Neural cell (in vitro differentiated cells): ENCODE measurements at regions not wholly inside any gene's neighbourhood (a gene's known extent, or its start where the extent isn't known, plus 50 kb on each side); places are given as distances from the start of the nearest gene placed in this dataset.

Source experiments
- H2AFZ ChIP-seq: fragments of 200-600, 300-800 bp; sonication (generic), shearing (Covaris generic); 2 replicates; pipeline ENCODE4 v1.6.0; 2014; ENCODE audit warnings: low read depth, mild to moderate bottlenecking, antibody characterized with exemption, low read length, moderate library complexity
- H3F3A ChIP-seq: fragments of 200-600 bp; shearing (Covaris generic); 2 replicates; pipeline ENCODE4 v1.6.1; 2016; ENCODE audit warnings: mild to moderate bottlenecking, moderate library complexity, mixed read lengths, antibody characterized with exemption, low read length; ENCODE audit not compliant: insufficient read depth, poor library complexity, severe bottlenecking
- H3K27ac ChIP-seq: fragments of 200-600, 300-800 bp; sonication (generic), shearing (Covaris generic); 2 replicates; pipeline ENCODE4 v1.5.1; 2014; ENCODE audit warnings: mild to moderate bottlenecking, low read length, moderate library complexity
- H3K27me3 ChIP-seq: fragments of 300-800, 200-600 bp; sonication (generic), shearing (Covaris generic); 2 replicates; pipeline ENCODE4 v1.6.0; 2014; ENCODE audit warnings: mild to moderate bottlenecking, low read depth, low read length, moderate library complexity; ENCODE audit not compliant: insufficient read depth
- H3K36me3 ChIP-seq: fragments of 300-800, 200-600 bp; sonication (generic), shearing (Covaris generic); 2 replicates; pipeline ENCODE4 v1.5.1; 2014; ENCODE audit warnings: mild to moderate bottlenecking, antibody characterized with exemption, low read length, moderate library complexity; ENCODE audit not compliant: insufficient read depth
- H3K4me2 ChIP-seq: fragments of 300-800, 200-600 bp; sonication (generic), shearing (Covaris generic); 2 replicates; pipeline ENCODE4 v1.6.0; 2014; ENCODE audit warnings: mild to moderate bottlenecking, low read length
- H3K4me3 ChIP-seq: fragments of 300-800, 200-600 bp; sonication (generic), shearing (Covaris generic); 2 replicates; pipeline ENCODE4 v1.5.1; 2014; ENCODE audit warnings: mild to moderate bottlenecking, low read length, moderate library complexity
- H3K79me2 ChIP-seq: fragments of 200-600 bp; shearing (Covaris generic); replicated peaks from 2 replicates; pipeline ENCODE4 v1.6.0; 2014; ENCODE audit warnings: mild to moderate bottlenecking, low read length, moderate library complexity; ENCODE audit not compliant: insufficient read depth
- H3K9ac ChIP-seq: fragments of 300-800, 200-600 bp; sonication (generic), shearing (Covaris generic); 2 replicates; pipeline ENCODE4 v1.6.1; 2016; ENCODE audit warnings: mild to moderate bottlenecking, low read length, mixed read lengths
- H3K9me2 ChIP-seq: fragments of 200-600 bp; shearing (Covaris generic); 2 replicates; pipeline ENCODE4 v1.6.1; 2016; ENCODE audit warnings: mild to moderate bottlenecking, low read length, mixed read lengths; ENCODE audit not compliant: insufficient read depth
- H3K9me3 ChIP-seq: fragments of 200-600, 300-800 bp; sonication (generic), shearing (Covaris generic); 2 replicates; pipeline ENCODE4 v1.6.1; 2016; ENCODE audit warnings: mild to moderate bottlenecking, mixed run types, low read length, moderate library complexity, mixed read lengths
- H4K20me1 ChIP-seq: fragments of 200-600 bp; shearing (Covaris generic); 2 replicates; pipeline ENCODE4 v1.6.1; 2016; ENCODE audit warnings: mild to moderate bottlenecking, mixed run types; ENCODE audit not compliant: insufficient read depth
- EP300 ChIP-seq: fragments of 450-650 bp; conservative IDR thresholded peaks from 2 replicates; pipeline ENCODE4 v1.6.1; 2014; ENCODE audit warnings: antibody characterized with exemption, mild to moderate bottlenecking, moderate library complexity; ENCODE audit not compliant: poor library complexity, severe bottlenecking
- EZH2 ChIP-seq: fragments of 200-600, 300-800 bp; shearing (Covaris generic), sonication (generic); IDR thresholded peaks from 2 replicates; pipeline ENCODE4 v1.6.1; 2014; ENCODE audit warnings: antibody characterized with exemption, low read length, borderline replicate concordance, mild to moderate bottlenecking; ENCODE audit not compliant: insufficient read depth, poor library complexity, severe bottlenecking
- MXI1 ChIP-seq: fragments of 450-650 bp; conservative IDR thresholded peaks from 2 replicates; pipeline ENCODE4 v1.6.1; 2014; ENCODE audit warnings: antibody characterized with exemption, mild to moderate bottlenecking; ENCODE audit not compliant: poor library complexity, severe bottlenecking
- POLR2AphosphoS5 ChIP-seq: IDR thresholded peaks from 2 replicates; pipeline ENCODE4 v1.6.1; 2012
- RAD21 ChIP-seq: fragments of 450-650 bp; conservative IDR thresholded peaks from 2 replicates; pipeline ENCODE4 v1.6.1; 2014; ENCODE audit warnings: antibody characterized with exemption, mild to moderate bottlenecking, moderate library complexity
- SMC3 ChIP-seq: fragments of 450-650 bp; conservative IDR thresholded peaks from 2 replicates; pipeline ENCODE4 v1.6.1; 2014; ENCODE audit warnings: antibody characterized with exemption, mild to moderate bottlenecking, moderate library complexity; ENCODE audit not compliant: poor library complexity
- TAF1 ChIP-seq: IDR thresholded peaks from 2 replicates; pipeline ENCODE4 v1.6.1; 2012; ENCODE audit warnings: low read depth
- TF ChIP-seq, protein P1 (sequence below): fragments of 450-650 bp; IDR thresholded peaks from 2 replicates; pipeline ENCODE4 v1.5.1; 2014; ENCODE audit warnings: antibody characterized with exemption, mild to moderate bottlenecking, moderate library complexity; ENCODE audit not compliant: poor library complexity, severe bottlenecking
- TF ChIP-seq, protein P2 (sequence below): IDR thresholded peaks from 2 replicates; pipeline ENCODE4 v1.6.1; 2012; ENCODE audit warnings: borderline replicate concordance

DNA sequence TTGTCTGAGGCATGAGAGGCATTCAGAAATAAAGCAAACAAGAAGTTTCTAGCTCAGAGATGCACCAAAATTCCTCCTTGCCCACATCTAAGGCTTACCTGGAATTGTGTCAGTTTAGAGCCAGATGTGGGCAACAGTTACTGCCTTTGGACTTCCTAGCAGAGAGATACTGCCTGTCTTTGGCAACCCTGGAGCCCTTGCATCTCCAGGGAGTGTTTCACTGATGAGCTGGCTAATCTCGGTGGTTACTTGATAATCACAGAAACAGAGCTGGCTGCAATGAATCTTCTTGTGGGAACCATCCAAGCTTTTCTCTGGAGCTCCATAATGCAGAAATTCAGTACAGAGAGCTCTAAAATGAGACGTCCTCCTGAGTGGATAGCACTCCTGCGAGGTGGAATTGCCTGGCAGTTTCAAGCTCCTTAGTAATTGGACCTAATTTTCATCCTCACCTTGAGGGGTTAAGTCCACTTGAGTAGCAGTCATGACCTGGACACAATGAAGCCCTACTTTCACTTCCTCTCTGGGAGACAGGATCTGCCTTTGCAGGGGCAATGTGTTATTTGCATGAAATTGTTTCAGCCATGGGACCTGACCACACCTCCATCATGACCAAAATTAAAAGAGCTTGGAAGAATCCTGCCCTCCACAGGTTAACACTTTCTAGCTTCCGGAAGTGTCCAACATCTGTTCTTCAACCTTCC lies 108.8 kb upstream of the ARHGAP5 start:
- H3K9me2 ChIP-seq: no peaks in the 10 kb centered on the region
- no peaks in the 10 kb centered on the region for H3K27me3 ChIP-seq
- TF ChIP-seq POLR2AphosphoS5 (no peak), EP300 (no peak), SMC3 (no peak), RAD21 (no peak), MXI1 (no peak), TAF1 (no peak), EZH2 (no peak)
- TF ChIP-seq, protein P1, sequence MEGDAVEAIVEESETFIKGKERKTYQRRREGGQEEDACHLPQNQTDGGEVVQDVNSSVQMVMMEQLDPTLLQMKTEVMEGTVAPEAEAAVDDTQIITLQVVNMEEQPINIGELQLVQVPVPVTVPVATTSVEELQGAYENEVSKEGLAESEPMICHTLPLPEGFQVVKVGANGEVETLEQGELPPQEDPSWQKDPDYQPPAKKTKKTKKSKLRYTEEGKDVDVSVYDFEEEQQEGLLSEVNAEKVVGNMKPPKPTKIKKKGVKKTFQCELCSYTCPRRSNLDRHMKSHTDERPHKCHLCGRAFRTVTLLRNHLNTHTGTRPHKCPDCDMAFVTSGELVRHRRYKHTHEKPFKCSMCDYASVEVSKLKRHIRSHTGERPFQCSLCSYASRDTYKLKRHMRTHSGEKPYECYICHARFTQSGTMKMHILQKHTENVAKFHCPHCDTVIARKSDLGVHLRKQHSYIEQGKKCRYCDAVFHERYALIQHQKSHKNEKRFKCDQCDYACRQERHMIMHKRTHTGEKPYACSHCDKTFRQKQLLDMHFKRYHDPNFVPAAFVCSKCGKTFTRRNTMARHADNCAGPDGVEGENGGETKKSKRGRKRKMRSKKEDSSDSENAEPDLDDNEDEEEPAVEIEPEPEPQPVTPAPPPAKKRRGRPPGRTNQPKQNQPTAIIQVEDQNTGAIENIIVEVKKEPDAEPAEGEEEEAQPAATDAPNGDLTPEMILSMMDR: no peak
- TF ChIP-seq, protein P2, sequence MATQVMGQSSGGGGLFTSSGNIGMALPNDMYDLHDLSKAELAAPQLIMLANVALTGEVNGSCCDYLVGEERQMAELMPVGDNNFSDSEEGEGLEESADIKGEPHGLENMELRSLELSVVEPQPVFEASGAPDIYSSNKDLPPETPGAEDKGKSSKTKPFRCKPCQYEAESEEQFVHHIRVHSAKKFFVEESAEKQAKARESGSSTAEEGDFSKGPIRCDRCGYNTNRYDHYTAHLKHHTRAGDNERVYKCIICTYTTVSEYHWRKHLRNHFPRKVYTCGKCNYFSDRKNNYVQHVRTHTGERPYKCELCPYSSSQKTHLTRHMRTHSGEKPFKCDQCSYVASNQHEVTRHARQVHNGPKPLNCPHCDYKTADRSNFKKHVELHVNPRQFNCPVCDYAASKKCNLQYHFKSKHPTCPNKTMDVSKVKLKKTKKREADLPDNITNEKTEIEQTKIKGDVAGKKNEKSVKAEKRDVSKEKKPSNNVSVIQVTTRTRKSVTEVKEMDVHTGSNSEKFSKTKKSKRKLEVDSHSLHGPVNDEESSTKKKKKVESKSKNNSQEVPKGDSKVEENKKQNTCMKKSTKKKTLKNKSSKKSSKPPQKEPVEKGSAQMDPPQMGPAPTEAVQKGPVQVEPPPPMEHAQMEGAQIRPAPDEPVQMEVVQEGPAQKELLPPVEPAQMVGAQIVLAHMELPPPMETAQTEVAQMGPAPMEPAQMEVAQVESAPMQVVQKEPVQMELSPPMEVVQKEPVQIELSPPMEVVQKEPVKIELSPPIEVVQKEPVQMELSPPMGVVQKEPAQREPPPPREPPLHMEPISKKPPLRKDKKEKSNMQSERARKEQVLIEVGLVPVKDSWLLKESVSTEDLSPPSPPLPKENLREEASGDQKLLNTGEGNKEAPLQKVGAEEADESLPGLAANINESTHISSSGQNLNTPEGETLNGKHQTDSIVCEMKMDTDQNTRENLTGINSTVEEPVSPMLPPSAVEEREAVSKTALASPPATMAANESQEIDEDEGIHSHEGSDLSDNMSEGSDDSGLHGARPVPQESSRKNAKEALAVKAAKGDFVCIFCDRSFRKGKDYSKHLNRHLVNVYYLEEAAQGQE: no peak
- H3K9me3 ChIP-seq: no peaks in the 10 kb centered on the region
- no peak overlapping the region for H3K27ac ChIP-seq
- H3F3A ChIP-seq: no peaks in the 10 kb centered on the region
- no peak overlapping the region for H3K4me2 ChIP-seq
- H4K20me1 ChIP-seq: no peaks in the 10 kb centered on the region
- no peak overlapping the region for H3K9ac ChIP-seq
- H3K36me3 ChIP-seq: no peaks in the 10 kb centered on the region
- H3K4me3 ChIP-seq: no peak overlapping the region
- H3K79me2 ChIP-seq: no peaks in the 10 kb centered on the region
- H2AFZ ChIP-seq: no peak overlapping the region

DNA sequence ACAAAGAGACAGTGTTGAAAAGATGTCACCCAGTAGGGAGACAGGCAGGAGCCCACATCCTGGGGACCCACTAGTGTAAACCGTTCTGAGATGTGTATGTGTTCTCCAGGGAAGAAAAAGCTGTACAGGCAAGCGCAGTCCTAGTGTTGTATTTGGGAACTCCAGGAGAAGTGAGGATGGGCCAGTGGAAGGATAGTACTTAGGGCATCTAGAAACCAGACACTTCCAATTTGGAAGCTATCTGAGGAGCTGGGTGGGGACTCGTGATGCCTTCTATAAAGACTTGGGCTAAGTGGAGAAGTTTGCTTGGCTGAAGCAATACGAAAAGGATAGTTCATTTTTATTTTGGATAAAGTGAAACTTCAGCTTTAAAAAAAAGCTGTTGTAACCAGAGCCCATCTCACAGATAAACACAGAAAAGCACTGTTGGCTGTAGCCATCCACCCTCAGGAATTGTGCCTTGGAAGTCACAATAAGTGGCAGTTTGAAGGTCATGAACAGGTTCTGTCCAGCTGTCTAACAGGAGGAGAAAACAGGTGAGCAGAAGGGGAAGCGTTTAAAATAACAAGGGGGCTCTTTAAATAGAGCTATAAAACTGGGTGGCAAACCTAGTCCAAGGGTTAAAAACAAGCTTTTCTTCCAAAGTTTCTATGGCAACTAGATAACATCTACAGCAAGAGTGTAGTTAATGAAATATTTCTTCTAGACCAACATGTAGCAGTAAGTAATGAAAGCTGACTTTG lies 108.0 kb upstream of the ARHGAP5 start:
- no peaks in the 10 kb centered on the region for H3F3A ChIP-seq
- H3K9me3 ChIP-seq: no peaks in the 10 kb centered on the region
- no peak overlapping the region for H3K4me3 ChIP-seq
- no peaks in the 10 kb centered on the region for H3K9me2 ChIP-seq
- no peaks in the 10 kb centered on the region for H4K20me1 ChIP-seq
- no peak overlapping the region for H3K27ac ChIP-seq
- no peaks in the 10 kb centered on the region for H3K27me3 ChIP-seq
- TF ChIP-seq, protein P2: no peak
- TF ChIP-seq, protein P1: no peak
- TF ChIP-seq RAD21: no peak
- no peak for TF ChIP-seq SMC3
- no peak for TF ChIP-seq TAF1
- no peak for TF ChIP-seq POLR2AphosphoS5
- TF ChIP-seq MXI1: no peak
- TF ChIP-seq EZH2: no peak
- no peak for TF ChIP-seq EP300
- H3K79me2 ChIP-seq: no peaks in the 10 kb centered on the region
- no peak overlapping the region for H2AFZ ChIP-seq
- H3K4me2 ChIP-seq: no peak overlapping the region
- no peaks in the 10 kb centered on the region for H3K36me3 ChIP-seq
- no peak overlapping the region for H3K9ac ChIP-seq
